ENCODE measurements at regions not wholly inside any gene's neighbourhood (a gene's known extent, or its start where the extent isn't known, plus 50 kb on each side); places are given as distances from the start of the nearest gene placed in this dataset.

DNA sequence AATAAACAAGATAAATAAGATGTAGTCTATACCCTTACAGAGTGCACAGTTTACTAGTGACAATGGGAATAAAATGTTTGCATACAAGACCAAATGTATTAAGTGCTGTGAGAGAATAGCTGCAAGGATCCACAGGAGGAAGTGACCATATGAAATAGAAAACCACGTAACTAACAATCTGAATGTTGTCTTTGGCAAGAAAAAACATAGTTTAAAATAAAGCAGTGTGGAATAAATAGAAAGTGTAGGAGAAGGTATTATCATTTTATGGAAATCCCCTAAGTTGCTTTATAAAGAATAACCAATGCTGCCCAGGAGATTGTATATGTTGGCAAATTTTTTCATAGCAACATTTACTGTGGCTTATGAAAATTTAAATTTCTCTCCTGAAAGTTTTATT lies 116.1 kb downstream of the PCDH7 start:
- no peak for DNase-seq (ENCODE audit: low read depth in 3 of 3, low spot score in 2 of 3)

DNA sequence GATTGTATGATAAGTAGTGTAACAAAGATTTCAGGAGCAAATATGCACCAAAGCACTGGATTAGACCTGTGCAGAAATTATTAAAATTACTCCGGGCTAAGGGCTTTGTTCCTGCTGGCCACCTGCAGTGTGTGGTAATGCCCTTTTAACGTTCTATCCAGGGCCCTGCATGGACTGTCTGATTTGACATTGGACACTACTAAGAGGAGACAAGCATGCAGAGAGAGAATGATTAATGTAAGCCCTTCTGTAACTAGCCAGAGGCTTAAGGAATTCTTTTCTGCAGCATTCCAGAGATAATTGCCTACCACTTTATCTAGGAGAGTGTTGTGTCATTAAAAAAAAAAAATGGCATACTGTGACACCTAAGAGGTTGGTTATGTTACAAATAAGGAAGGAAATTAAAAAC lies 117.0 kb downstream of the PCDH7 start:
- DNase-seq (ENCODE audit: low read depth in 3 of 3, low spot score in 2 of 3) = peak in 2 of 3 donors; percentile 19 to 33

GRCh38 chr4:30837861-30838260 lies 117.7 kb downstream of the PCDH7 start:
- no peak for DNase-seq (ENCODE audit: low read depth in 3 of 3, low spot score in 2 of 3)

DNA sequence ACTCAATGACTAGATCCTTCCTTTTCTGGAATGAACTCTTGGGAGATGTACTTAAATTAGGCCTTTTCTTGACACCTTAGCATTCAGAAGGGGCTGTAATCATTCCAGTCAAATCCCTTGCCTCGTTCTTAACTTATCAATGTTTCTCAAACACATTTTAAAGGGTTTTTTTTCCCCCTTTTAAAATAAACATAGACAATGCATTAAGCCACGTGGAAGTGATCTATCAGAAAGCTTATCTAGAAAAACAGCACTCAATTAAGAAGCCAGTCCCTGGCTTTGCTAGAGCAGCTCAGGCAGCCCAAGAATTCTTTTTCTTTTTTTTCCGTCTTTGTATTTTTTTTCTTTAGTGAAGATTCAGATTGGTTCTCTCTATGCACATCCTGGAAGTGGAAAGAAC lies 118.2 kb downstream of the PCDH7 start:
- no peak for DNase-seq (ENCODE audit: low read depth in 3 of 3, low spot score in 2 of 3)

- DNase-seq (ENCODE audit: low read depth in 3 of 3, low spot score in 2 of 3) = no peak
These were observed 119.7 kb downstream of the PCDH7 start for GRCh38 chr4:30839583-30840520.

GRCh38 chr4:30840571-30840970 lies 120.4 kb downstream of the PCDH7 start:
- no peak for DNase-seq (ENCODE audit: low read depth in 3 of 3, low spot score in 2 of 3)

DNA sequence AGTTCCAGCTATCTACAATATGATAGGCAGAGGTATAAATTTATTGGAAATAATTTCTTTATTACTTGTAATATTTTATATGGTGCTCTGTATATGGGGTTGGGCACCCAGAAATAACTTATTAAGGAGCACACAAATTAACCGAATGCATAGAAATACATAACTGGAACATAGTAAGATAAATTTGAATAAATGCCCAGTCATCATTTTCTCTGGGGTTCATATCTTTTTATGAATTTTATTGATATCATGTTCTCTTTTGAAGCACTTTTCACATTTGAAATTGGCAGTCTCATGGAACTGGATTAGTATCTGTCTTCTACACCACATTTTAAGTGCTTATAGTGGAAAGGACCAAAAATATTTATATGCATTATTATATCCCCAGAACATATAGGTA lies 122.0 kb downstream of the PCDH7 start:
- no peak for DNase-seq (ENCODE audit: low read depth in 3 of 3, low spot score in 2 of 3)

GRCh38 chr4:30842689-30843088 lies 122.5 kb downstream of the PCDH7 start:
- no peak for DNase-seq (ENCODE audit: low read depth in 3 of 3, low spot score in 2 of 3)

DNA sequence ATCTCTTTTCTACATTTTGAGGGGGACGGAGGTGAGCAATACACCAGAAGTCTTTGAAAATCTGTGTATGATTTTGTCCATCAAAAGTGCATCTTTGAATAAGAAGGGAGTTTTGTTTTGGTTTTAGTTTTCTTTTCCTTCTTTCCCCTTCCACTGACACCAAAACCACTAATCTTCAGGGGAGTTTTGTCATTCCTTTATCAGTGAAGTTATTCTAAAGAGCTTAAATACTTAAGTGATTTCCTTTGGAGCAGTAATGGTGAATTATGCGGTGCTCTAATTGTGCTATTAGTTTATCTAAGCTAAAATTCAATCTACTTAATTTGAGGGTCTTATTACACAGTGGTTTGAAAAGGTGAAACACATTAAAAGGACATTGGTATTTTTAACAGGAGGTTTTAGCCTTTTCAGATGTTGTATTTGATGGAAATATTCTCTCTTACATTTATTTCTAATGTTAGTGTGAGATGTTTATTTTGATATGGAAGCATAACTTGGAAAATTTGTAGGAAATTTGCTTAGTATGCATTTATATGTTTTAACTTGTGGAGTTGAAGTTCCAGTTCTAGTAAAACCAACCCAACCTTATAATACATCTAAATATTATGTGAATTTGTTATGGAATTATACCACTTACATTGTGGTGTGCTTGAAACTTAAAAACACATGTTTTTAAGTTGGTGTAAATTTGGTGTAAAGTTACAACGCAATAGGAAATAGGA lies 124.9 kb downstream of the PCDH7 start:
- DNase-seq (ENCODE audit: low read depth in 3 of 3, low spot score in 2 of 3) = no peak

DNA sequence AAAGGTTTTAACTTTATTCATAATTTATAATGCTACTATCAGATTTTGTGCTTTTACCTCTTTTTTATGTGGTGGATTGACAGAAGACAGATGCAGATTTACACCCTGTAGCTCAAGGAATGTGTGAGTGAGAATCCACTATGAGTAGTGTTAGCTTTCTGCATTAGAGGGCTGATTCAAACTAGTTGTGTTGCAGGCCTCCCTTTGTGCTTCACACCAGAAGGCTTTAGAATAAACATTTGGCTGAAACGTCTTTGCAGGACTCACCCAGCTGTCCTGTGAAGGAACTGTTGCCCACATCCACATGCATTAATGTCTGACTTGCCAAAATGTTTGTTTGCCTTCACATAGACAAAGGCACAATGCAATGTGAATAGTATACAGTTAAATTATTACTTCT lies 127.0 kb downstream of the PCDH7 start:
- DNase-seq (ENCODE audit: low read depth in 3 of 3, low spot score in 2 of 3) = no peak

GRCh38 chr4:30847958-30848357 lies 127.8 kb downstream of the PCDH7 start:
- no peak for DNase-seq (ENCODE audit: low read depth in 3 of 3, low spot score in 2 of 3)

DNA sequence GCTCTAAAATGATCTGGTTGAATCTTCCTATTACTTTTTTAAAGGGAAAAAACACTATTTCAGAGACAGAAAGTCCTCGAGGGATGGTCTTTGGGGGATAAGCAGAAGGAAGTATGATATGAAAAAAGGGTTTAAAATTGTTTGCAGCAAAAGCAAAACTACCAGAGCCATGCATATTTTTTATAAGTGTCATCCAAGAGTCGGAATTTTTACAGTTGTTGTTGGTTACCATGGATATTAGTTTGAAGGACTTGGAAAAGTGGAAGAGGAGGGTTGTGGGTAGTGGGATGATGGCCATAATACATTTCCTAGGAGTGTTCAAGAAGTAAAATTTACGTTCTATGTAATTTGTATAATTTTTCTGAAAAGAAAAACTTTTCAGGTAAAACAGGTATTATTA lies 134.4 kb downstream of the PCDH7 start:
- DNase-seq (ENCODE audit: low read depth in 3 of 3, low spot score in 2 of 3) = no peak

DNA sequence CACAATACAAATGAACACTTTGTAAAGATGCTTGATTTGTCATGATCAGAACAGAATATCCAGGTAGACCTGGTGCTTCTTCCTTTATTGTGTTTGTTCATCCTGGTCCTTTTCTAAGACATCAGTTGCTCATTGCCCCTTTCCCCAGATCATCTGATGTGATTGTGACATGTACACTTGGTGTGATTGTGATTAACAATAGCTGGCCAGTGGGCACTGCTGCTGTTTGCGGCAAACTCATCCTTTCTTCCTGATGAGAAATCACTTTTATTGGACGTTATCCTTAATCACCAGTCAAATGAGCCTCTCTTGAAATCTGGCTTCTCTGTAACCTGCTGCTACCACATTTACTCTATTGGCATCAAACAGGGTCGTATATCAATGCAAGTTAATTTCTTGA lies 135.1 kb downstream of the PCDH7 start:
- DNase-seq (ENCODE audit: low read depth in 3 of 3, low spot score in 2 of 3) = no peak

DNA sequence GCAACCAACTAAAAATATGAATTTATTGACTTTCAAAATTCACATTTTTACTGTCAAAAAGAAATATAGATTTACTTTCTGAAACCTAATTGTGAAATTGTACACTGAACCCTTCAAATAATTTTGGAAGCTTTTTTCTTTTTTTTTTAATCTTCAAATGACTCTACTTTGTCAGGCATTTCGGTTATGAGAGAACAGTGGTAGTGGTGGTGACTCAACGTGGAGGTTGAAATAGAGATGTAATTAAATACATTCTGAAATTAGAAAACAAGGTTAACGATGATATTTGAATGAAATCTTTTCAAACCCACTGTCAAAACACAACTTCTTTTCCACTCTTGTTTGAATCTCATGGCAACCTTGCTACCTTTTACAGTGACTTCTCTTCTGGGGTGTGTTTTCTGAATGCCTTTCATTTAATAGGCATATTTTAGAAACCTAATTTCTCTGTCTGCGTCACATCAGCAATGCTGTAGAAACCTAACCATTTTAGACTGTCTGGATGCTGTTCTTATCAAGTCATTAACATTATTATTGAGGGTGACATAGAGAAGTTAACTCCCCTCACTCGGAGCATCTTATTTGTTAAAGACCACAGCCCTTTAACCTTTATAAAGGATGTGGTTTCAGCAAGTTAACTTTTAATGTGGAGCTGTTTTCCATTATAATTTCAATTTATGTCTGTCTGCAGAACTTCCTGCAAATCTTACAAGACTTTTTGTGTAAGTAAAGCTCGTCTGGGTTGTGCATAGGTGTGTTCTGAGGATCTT lies 136.8 kb downstream of the PCDH7 start:
- no peak for DNase-seq (ENCODE audit: low read depth in 3 of 3, low spot score in 2 of 3)

- no peak for DNase-seq (ENCODE audit: low read depth in 3 of 3, low spot score in 2 of 3)
These were observed 140.8 kb downstream of the PCDH7 start for GRCh38 chr4:30860978-30861377.

DNA sequence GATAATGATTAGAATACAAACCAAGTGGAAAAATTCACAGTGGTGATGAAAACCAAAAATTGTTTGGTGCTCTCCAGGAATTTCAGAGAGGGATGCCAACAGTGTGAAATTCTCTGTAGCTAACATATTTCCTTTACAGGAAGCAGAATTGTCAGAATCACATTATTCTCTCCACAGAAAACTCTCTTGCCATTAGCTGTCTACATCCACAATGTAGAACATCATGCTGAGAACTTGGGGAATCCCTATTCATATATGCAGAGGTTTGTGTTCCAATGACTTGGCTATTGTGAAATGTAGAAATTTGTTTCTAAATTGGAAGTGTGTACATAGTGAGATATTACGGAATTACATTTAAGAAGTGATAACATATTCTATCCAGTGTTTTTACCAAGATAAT lies 142.0 kb downstream of the PCDH7 start:
- no peak for DNase-seq (ENCODE audit: low read depth in 3 of 3, low spot score in 2 of 3)

DNA sequence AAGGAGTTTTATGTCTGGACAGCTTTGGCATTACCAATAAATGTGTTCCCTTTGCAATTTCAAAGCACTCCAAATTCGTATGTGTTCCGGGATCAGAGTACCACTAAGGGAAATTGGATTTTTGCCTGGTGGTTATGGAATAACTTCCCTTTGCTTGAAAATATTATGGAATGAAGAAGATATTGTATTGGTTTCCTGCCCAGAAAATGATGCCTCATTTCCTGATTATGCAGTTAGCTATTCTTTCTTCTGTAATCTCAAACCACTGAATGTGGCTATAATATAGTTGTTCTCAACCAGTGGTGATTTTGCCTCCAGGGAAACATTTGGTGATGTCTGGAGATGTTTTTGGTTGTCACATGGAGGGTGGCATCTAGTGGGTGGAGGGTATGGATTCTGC lies 142.9 kb downstream of the PCDH7 start:
- no peak for DNase-seq (ENCODE audit: low read depth in 3 of 3, low spot score in 2 of 3)

DNA sequence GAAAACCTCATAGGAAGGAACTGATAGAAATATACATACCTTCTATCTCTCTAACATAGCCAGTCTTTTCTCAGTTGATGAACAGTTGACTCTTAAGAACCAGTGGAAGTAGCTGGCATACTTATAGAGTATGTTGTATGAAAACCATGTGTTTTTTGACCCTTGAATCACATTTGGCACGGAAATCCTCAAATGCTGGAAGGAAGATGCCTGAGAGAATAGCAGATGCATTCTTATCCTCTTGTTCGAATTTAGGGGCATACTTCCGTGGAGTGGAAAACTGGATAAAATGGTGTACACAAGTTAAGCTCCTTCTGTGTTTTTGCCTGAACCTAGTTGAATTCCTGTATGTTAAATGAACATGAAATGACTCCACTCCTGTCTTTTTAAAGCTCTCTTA lies 145.5 kb downstream of the PCDH7 start:
- DNase-seq (ENCODE audit: low read depth in 3 of 3, low spot score in 2 of 3) = no peak

DNA sequence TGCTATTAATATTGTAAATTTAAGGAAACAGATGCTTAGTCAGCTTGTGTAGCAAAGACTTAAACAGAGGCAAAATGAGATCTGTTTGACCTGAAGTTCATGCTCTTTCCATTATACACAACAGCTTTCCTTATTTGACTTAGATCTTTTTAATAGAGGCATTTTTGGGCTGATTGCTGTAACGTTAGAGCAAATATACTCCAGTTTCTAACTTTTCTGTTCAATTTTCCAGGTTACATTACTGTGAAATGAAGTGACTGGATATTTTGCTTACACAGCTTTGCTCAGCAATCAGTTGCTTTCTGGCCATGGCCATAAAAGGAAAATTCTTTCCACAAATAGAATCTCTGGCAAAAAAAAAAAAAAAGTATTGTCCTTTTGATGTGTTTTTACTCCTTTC lies 146.2 kb downstream of the PCDH7 start:
- no peak for DNase-seq (ENCODE audit: low read depth in 3 of 3, low spot score in 2 of 3)

DNA sequence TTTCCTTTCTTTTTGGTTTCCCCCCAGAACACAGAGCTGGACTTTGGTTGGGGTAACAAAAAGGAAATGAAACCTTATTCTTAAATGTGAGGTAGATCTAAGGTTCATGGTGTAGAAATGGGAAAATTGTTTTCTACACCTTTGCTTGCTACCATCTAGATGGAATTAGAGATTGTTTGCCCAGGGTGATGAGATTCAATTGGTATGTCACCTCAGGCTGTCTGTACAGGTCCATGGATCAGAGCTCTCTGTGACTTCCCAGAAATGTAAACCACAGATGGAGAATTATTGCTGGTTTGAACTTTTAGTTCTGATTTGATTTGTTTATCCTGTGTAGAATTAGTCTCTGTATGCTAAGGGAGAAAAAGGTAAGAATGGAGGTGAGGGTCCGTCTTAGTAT lies 146.7 kb downstream of the PCDH7 start:
- no peak for DNase-seq (ENCODE audit: low read depth in 3 of 3, low spot score in 2 of 3)

- DNase-seq (ENCODE audit: low read depth in 3 of 3, low spot score in 2 of 3) = no peak
These were observed 147.3 kb downstream of the PCDH7 start for GRCh38 chr4:30867427-30867826.

Data from right renal cortex interstitium (tissue), 3 donors.